Testis (tissue), 2 donors: ENCODE measurements at regions not wholly inside any gene's neighbourhood (a gene's known extent, or its start where the extent isn't known, plus 50 kb on each side); places are given as distances from the start of the nearest gene placed in this dataset.

Experiments
- CTCF ChIP-seq, 3 experiments: fragments of 450-650 bp in 2 of 3; fragments of 200-600 bp in 1 of 3; sonication (generic) in 1 of 3; IDR thresholded peaks; one replicate each; pipeline ENCODE4 v1.5.1; 2016 to 2019; ENCODE audit warnings: antibody characterized with exemption in 3 of 3, mild to moderate bottlenecking in 2 of 3, moderate library complexity in 1 of 3
- POLR2A ChIP-seq: fragments of 450-650 bp; IDR thresholded peaks from one replicate; pipeline ENCODE4 v1.6.1; 2017; ENCODE audit warnings: antibody characterized with exemption, mild to moderate bottlenecking, moderate library complexity

- no peak for TF ChIP-seq POLR2A
- no peak for TF ChIP-seq CTCF (IDR thresholded peaks at IDR 0.05)
Measured at GRCh38 chr9:102054811-102055210, 316.4 kb upstream of the GRIN3A start.
